NCI-H345 (cell line): ENCODE measurements at regions not wholly inside any gene's neighbourhood (a gene's known extent, or its start where the extent isn't known, plus 50 kb on each side); places are given as distances from the start of the nearest gene placed in this dataset.
"Not testable (repeated sequence)": the region's sequence is repeated elsewhere in the genome, so short reads cannot be mapped to it uniquely, and the experiment has no call there.

Source experiments
- DNase-seq: peaks from one replicate; lab custom pipeline; 2025; lab: John Stamatoyannopoulos, UW

- no peak for DNase-seq
These were observed 68.5 kb downstream of the TMCO5A start for GRCh38 chr15:38002883-38003477.

GRCh38 chr15:38004218-38004861, 69.9 kb downstream of the TMCO5A start:
- DNase-seq: no peak

GRCh38 chr15:38005953-38006808, 71.7 kb downstream of the TMCO5A start:
- no peak for DNase-seq

- no peak for DNase-seq
These were observed 76.0 kb downstream of the TMCO5A start for GRCh38 chr15:38010395-38010794.

- no peak for DNase-seq
These were observed 78.5 kb downstream of the TMCO5A start for GRCh38 chr15:38012894-38013293.

- DNase-seq: no peak
These were observed 83.3 kb downstream of the TMCO5A start for GRCh38 chr15:38017721-38018120.

- no peak for DNase-seq
These were observed 84.6 kb downstream of the TMCO5A start for GRCh38 chr15:38019066-38019465.

- no peak for DNase-seq
These were observed 86.8 kb downstream of the TMCO5A start for GRCh38 chr15:38021259-38021658.

- no peak for DNase-seq
These were observed 90.1 kb downstream of the TMCO5A start for GRCh38 chr15:38024293-38025091.

- DNase-seq: not testable (repeated sequence)
These were observed 91.2 kb downstream of the TMCO5A start for GRCh38 chr15:38025656-38026055.

GRCh38 chr15:38028869-38029268, 94.4 kb downstream of the TMCO5A start:
- no peak for DNase-seq

GRCh38 chr15:38029736-38030135, 95.3 kb downstream of the TMCO5A start:
- no peak for DNase-seq

GRCh38 chr15:38030609-38031008, 96.2 kb downstream of the TMCO5A start:
- no peak for DNase-seq

GRCh38 chr15:38035701-38036100, 101.3 kb downstream of the TMCO5A start:
- no peak for DNase-seq

- no peak for DNase-seq
These were observed 102.4 kb downstream of the TMCO5A start for GRCh38 chr15:38036790-38037338.

- DNase-seq: no peak
These were observed 104.4 kb downstream of the TMCO5A start for GRCh38 chr15:38038659-38039442.

GRCh38 chr15:38040615-38041014, 106.2 kb downstream of the TMCO5A start:
- no peak for DNase-seq

- DNase-seq: no peak
These were observed 107.1 kb downstream of the TMCO5A start for GRCh38 chr15:38041576-38041975.

GRCh38 chr15:38042211-38042610, 107.8 kb downstream of the TMCO5A start:
- no peak for DNase-seq

- no peak for DNase-seq
These were observed 108.4 kb downstream of the TMCO5A start for GRCh38 chr15:38042707-38043445.
